IPS-NIHi7 (cell line): ENCODE measurements at regions not wholly inside any gene's neighbourhood (a gene's known extent, or its start where the extent isn't known, plus 50 kb on each side); places are given as distances from the start of the nearest gene placed in this dataset.
"Not testable (repeated sequence)": the region's sequence is repeated elsewhere in the genome, so short reads cannot be mapped to it uniquely, and the experiment has no call there.

ENCODE experiments used
- DNase-seq: peaks from one replicate; pipeline ENCODE4 v3.0.0; 2012; ENCODE audit warnings: mixed read lengths; ENCODE audit errors: extremely low spot score

GRCh38 chr2:14752295-14752694 lies 119.8 kb downstream of the LRATD1 start:
- no peak for DNase-seq

DNA sequence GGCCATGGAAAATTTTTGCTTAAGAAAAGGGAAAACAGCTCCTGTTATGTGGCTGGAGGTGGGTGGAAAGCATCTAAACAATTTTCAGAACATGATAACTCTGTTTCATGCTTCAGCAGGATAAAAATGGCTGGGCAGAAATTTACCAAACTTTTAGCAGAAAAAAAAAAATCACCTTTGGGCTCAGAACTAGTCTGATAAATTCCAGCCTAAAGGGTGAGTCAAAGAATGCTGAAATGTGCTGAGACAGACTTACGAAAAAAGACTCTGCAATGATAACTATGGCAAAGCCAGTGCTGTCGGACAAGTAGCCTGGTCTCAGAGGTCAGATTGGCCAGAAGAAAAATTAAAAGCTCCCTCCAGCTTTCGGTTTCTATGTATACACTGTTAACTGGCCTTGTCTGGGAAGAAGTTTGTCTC lies 123.6 kb downstream of the LRATD1 start:
- no peak for DNase-seq

DNA sequence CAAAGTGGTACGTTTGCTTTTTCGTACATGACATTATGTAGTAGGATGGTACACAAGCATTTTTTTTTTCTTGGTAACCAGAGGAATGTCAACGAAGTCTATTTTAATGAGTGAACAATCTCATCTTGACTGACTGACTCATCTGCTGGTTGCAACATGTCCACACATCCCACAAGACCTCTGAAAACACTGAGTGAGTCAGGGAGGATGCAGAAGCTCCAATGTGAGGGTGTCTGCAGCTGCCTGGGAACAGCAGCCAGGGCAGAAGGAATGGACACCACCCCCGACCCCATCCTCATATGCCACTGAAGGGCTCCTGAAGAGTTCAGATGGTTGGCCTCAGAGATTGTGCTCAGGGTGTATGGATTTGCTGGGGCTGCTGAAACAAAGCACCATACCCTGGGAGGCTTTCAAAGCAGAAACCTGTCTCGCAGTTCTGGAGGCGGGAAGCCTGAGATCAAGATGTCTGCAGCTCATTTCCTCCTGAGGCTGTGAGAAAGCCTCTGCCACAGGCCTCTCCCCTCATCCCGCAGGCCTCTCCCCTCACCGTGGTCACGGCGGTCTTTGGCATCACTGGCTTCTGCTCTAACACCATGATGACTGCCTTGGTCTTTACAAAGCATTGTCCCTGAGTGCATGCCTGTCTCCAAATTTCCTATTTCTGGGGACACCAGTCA lies 124.6 kb downstream of the LRATD1 start:
- DNase-seq = no peak

GRCh38 chr2:14759082-14759481 lies 126.6 kb downstream of the LRATD1 start:
- no peak for DNase-seq

- no peak for DNase-seq
Observed at GRCh38 chr2:14760169-14760568, 127.7 kb downstream of the LRATD1 start.

DNA sequence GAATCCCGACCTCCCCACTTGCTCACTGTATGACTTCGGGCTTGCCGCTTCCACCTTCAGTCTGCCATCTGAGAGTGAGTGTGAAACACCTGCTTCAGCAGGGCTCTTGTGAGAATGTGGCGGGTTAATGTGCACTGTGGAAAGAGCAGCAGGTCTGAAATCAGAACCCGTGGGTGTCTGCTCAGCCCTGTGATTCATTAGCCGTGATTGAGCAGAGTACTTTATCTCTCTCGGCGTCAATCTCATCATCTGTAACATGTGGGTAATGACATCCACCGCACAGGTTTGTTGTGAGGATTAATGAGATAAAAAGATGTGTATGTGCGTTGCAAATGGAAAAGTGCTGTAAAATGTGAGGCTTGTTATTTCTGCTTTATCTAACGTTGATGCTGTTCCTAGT lies 128.6 kb downstream of the LRATD1 start:
- DNase-seq = no peak

GRCh38 chr2:14773696-14774095 lies 141.2 kb downstream of the LRATD1 start:
- no peak for DNase-seq

GRCh38 chr2:14774436-14774968 lies 142.0 kb downstream of the LRATD1 start:
- no peak for DNase-seq

GRCh38 chr2:14776216-14776615 lies 143.7 kb downstream of the LRATD1 start:
- DNase-seq = no peak

DNA sequence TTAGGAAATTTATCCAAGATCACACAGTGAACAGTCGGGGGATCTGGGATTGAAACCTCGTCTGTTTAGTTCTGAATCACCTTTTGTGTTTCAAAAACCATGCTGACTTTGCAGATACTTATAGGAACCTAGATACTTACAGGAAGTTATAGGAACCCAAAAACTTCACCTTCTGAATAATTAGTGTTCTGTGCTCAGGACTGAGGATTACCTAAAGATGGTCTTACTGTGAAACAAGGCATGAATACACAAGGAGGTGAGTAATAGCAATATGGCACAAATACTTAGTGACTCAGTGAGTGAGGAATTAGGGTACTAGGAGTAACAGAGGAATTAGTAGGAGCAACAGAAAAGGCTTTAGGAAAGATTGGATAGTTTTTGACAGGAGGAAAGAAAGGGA lies 145.5 kb downstream of the LRATD1 start:
- no peak for DNase-seq

DNA sequence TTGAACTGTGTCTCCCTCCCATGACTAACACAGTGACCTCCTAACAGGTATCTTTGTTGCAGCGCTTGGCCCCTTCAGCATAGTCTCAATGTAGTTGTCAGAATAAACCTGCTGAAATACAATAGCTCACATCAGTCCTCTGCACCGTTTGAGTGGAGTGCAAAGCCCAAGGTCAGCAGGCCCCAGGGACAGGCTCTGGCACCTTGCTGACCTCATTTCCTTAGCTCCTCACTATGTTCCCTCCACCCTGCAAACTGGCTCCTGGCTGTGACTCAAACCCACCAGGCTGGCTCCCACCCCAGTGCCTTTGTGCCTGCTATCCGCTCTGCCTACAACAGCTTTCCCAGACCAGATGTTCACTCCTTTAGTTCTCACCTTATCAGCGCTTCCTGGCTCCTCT lies 146.7 kb downstream of the LRATD1 start:
- DNase-seq = no peak

DNA sequence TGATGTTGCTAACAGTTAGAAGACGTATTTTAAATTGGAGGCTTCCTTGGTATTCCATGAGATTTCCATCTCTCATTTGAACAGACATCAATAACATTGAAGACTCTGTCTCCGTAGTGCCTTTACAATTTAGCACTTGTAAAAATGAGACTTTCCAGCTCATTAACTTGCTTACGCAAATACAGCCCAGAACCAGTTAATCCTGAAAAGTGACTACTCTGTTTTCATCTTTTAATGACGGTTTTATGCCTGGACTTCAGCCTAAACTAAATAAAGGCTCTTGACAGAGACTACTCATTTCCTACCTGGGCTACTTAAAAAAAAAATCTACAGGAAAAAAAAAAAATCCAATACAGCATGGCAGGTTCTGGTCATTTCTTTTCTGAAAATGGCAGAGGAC lies 148.6 kb downstream of the LRATD1 start:
- no peak for DNase-seq

DNA sequence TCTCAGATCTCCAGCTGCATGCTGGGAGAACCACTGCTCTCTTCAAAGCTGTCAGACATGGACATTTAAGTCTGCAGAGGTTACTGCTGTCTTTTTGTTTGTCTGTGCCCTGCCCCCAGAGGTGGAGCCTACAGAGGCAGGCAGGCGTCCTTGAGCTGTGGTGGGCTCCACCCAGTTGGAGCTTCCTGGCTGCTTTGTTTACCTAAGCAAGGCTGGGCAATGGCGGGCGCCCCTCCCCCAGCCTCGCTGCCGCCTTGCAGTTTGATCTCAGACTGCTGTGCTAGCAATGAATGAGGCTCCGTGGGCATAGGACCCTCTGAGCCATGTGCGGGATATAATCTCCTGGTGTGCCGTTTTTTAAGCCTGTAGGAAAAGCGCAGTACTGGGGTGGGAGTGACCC lies 156.3 kb downstream of the LRATD1 start:
- not testable (repeated sequence) for DNase-seq

DNA sequence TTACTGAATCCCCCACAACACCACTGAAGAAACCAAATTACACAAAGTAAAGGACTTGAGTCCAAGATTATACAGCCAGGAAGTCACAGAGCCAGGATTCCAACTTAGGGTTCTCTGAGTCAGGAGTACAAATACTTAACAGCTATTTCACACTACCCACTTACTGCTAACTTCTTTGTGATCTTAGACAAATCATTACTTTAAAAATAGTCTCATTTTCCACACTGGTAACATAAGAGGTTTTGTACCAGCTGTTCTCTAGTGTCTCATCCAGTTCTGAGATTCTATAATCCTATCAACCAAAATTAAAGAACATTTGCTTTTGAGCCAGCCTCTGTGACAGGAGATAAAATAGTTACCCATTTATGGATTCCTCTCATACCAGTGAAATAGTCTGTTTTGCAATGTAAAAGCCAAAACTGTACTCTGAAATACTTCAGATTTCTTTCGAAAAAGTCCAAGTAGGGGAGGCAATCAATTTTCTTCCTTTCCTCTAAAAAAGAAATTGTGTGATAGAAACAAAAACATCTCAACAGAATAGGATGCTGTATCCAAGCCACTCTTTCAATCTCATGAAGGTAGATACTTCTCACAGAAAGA lies 157.6 kb downstream of the LRATD1 start:
- DNase-seq = no peak

- no peak for DNase-seq
Observed at GRCh38 chr2:14803994-14804393, 171.5 kb downstream of the LRATD1 start.

DNA sequence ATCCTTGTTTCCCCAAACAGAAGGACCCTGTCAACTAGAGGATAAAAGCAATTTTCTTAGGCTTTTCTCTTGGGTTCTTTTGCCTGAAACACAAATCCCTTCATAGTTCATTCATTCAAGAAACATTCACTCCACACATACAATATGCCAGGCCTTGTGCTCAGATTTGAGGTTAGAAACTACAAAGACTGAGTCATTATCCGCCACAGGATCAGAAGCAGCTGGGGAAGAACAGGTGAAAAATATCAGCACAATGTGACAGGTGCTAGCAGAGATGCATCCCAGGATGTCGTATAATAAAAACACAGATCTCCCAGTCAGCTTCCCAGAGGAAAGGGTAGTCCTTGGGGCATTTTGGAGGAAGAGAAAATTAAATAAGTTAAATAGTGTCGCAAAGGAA lies 172.4 kb downstream of the LRATD1 start:
- DNase-seq = no peak

DNA sequence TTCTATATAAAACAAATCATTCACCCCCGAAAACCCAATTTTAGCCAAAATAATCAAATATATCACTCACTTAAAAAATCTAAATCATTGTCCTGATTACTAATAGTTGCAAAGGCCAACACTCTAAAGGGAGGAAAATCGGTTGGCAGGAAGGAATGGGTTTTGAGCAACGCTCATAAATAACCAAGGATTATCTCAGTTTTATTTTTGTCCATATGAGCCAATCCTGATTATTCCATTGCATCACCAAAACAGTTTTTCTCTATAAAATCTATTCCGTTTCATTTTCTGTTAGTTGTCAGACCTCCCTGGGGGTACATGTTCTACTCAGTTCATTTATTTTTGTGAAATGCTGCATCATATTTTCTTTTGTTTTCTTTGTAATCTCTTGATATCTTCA lies 174.1 kb downstream of the LRATD1 start:
- DNase-seq = no peak

- no peak for DNase-seq
Observed at GRCh38 chr2:14815201-14815600, 182.7 kb downstream of the LRATD1 start.

DNA sequence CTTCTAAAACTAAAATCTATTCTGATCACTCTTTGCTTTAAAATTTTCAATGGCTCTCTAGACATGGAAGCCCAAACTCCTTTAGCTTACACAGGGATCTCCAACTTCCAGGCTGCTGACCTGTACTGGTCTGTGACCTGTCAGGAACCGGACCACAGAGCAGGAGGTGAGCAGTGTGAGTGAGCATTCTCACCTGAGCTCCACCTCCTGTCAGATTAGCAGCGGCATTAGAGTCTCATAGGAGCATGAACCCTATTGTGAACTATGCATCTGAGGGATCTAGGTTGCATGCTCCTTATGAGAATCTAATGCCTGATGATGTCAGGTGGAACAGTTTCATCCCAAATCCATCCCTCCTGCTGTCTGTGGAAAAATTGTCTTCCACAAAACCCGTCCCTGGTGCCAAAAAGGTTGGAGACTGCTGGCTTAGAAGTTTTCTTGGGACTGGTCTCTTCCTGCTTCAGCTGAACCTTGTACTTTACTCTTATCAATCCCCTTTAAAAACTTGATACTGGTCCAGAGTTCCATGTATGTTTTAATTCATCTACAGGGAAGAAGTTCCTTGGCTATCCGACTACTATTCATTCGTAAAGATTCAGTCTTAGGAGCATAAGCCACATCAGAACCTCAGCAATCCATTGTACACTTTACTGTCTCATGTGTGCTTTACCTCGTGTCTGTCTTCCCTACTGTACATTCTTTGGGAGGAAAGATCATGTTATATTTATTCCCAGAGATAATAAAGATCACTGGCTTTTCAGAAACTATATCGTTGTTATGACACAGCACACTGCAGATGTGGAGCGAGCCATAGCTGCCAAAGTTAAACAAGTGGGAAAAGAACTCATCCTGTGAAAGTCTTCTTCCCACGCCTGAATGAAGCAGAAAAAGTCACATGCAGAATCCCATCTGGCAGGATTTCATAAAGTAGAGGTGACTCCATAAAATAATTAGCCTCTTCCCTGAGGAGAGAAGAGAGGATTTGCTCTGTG lies 183.8 kb downstream of the LRATD1 start:
- no peak for DNase-seq

GRCh38 chr2:14817848-14818247 lies 185.3 kb downstream of the LRATD1 start:
- DNase-seq = no peak

- no peak for DNase-seq
Observed at GRCh38 chr2:14826518-14826917, 194.0 kb downstream of the LRATD1 start.
